ENCODE measurements at regions not wholly inside any gene's neighbourhood (a gene's known extent, or its start where the extent isn't known, plus 50 kb on each side); places are given as distances from the start of the nearest gene placed in this dataset.

DNA sequence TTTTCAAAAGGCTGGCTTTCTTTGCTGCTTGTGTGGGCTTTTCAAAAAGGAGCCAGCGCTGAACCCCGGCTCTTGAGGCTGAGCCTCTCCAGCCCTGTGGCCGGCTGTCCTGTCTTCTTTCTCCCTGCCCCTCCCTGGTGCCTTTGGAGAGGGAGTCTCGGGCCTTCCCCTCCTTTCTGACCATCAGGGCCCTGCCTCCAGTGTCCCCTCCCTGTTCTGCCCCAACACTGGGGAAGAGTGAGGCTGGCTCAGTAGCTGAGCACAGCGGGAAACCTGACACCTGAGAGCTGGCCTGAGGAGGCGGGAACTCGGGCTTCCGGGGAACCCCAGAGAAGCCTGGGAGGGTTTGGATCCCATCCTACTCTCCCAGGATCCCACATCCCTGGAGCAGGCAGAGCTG, 232.1 kb downstream of the LOXHD1 start:
- no peak overlapping the region for H3K27ac ChIP-seq
- TF ChIP-seq, protein P1, sequence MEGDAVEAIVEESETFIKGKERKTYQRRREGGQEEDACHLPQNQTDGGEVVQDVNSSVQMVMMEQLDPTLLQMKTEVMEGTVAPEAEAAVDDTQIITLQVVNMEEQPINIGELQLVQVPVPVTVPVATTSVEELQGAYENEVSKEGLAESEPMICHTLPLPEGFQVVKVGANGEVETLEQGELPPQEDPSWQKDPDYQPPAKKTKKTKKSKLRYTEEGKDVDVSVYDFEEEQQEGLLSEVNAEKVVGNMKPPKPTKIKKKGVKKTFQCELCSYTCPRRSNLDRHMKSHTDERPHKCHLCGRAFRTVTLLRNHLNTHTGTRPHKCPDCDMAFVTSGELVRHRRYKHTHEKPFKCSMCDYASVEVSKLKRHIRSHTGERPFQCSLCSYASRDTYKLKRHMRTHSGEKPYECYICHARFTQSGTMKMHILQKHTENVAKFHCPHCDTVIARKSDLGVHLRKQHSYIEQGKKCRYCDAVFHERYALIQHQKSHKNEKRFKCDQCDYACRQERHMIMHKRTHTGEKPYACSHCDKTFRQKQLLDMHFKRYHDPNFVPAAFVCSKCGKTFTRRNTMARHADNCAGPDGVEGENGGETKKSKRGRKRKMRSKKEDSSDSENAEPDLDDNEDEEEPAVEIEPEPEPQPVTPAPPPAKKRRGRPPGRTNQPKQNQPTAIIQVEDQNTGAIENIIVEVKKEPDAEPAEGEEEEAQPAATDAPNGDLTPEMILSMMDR (conservative IDR thresholded peaks at IDR 0.05) = no peak

DNA sequence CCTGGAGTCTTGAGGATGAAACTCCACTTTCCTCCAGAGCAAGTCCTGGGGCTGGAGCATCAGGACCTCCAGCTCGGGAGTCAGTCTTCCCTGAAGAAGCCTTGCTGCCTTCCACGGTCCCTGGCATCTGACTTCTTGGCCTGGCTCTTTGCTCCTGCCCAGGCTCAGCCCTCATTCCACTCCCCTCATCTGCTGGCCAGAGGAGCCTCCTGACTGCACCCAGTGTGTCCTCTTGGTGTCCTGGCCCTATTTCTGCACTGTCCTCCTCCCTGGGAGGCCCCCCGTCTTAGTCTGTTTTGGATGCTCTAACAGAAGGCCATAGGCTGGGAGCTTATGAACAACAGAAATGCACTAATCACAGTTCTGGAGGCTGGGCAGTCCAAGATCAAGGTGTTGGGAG, 231.5 kb downstream of the LOXHD1 start:
- H3K27ac ChIP-seq = no peak overlapping the region
- TF ChIP-seq, protein P1 (conservative IDR thresholded peaks at IDR 0.05) = no peak

DNA sequence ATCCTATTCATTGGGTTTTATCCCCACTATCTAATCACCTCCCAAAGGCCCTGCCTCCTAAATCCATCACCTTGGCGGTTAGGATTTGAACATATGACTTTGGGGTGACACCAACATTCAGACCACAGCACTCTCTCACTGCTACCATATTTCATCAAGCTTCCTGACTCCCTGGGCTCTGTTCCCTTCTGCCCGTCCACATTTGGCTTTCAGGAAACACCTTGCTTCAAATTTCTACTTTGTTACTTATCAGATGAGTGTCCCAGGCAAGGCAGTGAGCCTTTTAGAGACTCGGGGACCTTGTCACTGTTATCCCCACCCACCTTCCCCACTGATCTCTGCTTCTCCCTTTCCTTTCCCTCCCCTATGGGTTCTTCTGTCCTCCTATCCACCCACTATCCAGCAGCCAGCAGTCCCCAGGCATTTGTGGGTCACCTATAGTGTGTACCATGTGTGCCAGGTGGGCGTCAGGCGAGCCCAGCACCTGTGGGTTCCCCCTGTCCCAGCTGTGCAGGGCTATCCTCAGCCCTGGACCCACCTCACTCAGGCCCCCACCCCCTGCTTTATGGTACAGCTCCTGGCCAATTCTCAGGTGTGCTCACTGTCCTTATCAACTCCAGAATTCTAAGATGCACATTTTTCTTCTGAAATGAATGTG, 230.9 kb downstream of the LOXHD1 start:
- H3K27ac ChIP-seq = no peak overlapping the region
- TF ChIP-seq, protein P1 (conservative IDR thresholded peaks at IDR 0.05) = no peak

DNA sequence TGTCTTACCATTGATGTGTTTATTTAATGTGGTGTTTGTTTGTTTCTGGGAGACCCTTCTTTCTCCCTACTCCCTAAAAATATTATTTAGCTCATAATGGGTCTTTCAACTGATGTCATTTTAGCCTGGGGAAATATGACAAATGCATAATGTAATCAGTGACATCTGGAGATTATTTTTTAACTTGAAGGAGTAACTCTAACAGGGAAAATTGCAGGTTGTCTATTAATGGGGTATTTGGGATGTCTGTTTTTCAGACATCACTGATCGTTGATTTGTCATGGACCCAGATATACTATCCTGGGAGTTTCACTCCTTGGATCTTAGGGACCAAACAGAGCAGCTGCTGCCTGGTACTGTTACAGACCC, 230.4 kb downstream of the LOXHD1 start:
- TF ChIP-seq, protein P1 (conservative IDR thresholded peaks at IDR 0.05) = no peak
- H3K27ac ChIP-seq = no peak overlapping the region

Measured in VCaP (cell line).